Neural cell (in vitro differentiated cells): ENCODE measurements at regions not wholly inside any gene's neighbourhood (a gene's known extent, or its start where the extent isn't known, plus 50 kb on each side); places are given as distances from the start of the nearest gene placed in this dataset.

ENCODE experiments used
- H2AFZ ChIP-seq: fragments of 200-600, 300-800 bp; sonication (generic), shearing (Covaris generic); 2 replicates; pipeline ENCODE4 v1.6.0; 2014; ENCODE audit warnings: low read depth, mild to moderate bottlenecking, antibody characterized with exemption, low read length, moderate library complexity
- H3F3A ChIP-seq: fragments of 200-600 bp; shearing (Covaris generic); 2 replicates; pipeline ENCODE4 v1.6.1; 2016; ENCODE audit warnings: mild to moderate bottlenecking, moderate library complexity, mixed read lengths, antibody characterized with exemption, low read length; ENCODE audit not compliant: insufficient read depth, poor library complexity, severe bottlenecking
- H3K27ac ChIP-seq: fragments of 200-600, 300-800 bp; sonication (generic), shearing (Covaris generic); 2 replicates; pipeline ENCODE4 v1.5.1; 2014; ENCODE audit warnings: mild to moderate bottlenecking, low read length, moderate library complexity
- H3K27me3 ChIP-seq: fragments of 300-800, 200-600 bp; sonication (generic), shearing (Covaris generic); 2 replicates; pipeline ENCODE4 v1.6.0; 2014; ENCODE audit warnings: mild to moderate bottlenecking, low read depth, low read length, moderate library complexity; ENCODE audit not compliant: insufficient read depth
- H3K36me3 ChIP-seq: fragments of 300-800, 200-600 bp; sonication (generic), shearing (Covaris generic); 2 replicates; pipeline ENCODE4 v1.5.1; 2014; ENCODE audit warnings: mild to moderate bottlenecking, antibody characterized with exemption, low read length, moderate library complexity; ENCODE audit not compliant: insufficient read depth
- H3K4me2 ChIP-seq: fragments of 300-800, 200-600 bp; sonication (generic), shearing (Covaris generic); 2 replicates; pipeline ENCODE4 v1.6.0; 2014; ENCODE audit warnings: mild to moderate bottlenecking, low read length
- H3K4me3 ChIP-seq: fragments of 300-800, 200-600 bp; sonication (generic), shearing (Covaris generic); 2 replicates; pipeline ENCODE4 v1.5.1; 2014; ENCODE audit warnings: mild to moderate bottlenecking, low read length, moderate library complexity
- H3K79me2 ChIP-seq: fragments of 200-600 bp; shearing (Covaris generic); replicated peaks from 2 replicates; pipeline ENCODE4 v1.6.0; 2014; ENCODE audit warnings: mild to moderate bottlenecking, low read length, moderate library complexity; ENCODE audit not compliant: insufficient read depth
- H3K9ac ChIP-seq: fragments of 300-800, 200-600 bp; sonication (generic), shearing (Covaris generic); 2 replicates; pipeline ENCODE4 v1.6.1; 2016; ENCODE audit warnings: mild to moderate bottlenecking, low read length, mixed read lengths
- H3K9me2 ChIP-seq: fragments of 200-600 bp; shearing (Covaris generic); 2 replicates; pipeline ENCODE4 v1.6.1; 2016; ENCODE audit warnings: mild to moderate bottlenecking, low read length, mixed read lengths; ENCODE audit not compliant: insufficient read depth
- H3K9me3 ChIP-seq: fragments of 200-600, 300-800 bp; sonication (generic), shearing (Covaris generic); 2 replicates; pipeline ENCODE4 v1.6.1; 2016; ENCODE audit warnings: mild to moderate bottlenecking, mixed run types, low read length, moderate library complexity, mixed read lengths
- H4K20me1 ChIP-seq: fragments of 200-600 bp; shearing (Covaris generic); 2 replicates; pipeline ENCODE4 v1.6.1; 2016; ENCODE audit warnings: mild to moderate bottlenecking, mixed run types; ENCODE audit not compliant: insufficient read depth
- CTCF ChIP-seq: fragments of 450-650 bp; IDR thresholded peaks from 2 replicates; pipeline ENCODE4 v1.5.1; 2014; ENCODE audit warnings: antibody characterized with exemption, mild to moderate bottlenecking, moderate library complexity; ENCODE audit not compliant: poor library complexity, severe bottlenecking
- EP300 ChIP-seq: fragments of 450-650 bp; conservative IDR thresholded peaks from 2 replicates; pipeline ENCODE4 v1.6.1; 2014; ENCODE audit warnings: antibody characterized with exemption, mild to moderate bottlenecking, moderate library complexity; ENCODE audit not compliant: poor library complexity, severe bottlenecking
- EZH2 ChIP-seq: fragments of 200-600, 300-800 bp; shearing (Covaris generic), sonication (generic); IDR thresholded peaks from 2 replicates; pipeline ENCODE4 v1.6.1; 2014; ENCODE audit warnings: antibody characterized with exemption, low read length, borderline replicate concordance, mild to moderate bottlenecking; ENCODE audit not compliant: insufficient read depth, poor library complexity, severe bottlenecking
- MXI1 ChIP-seq: fragments of 450-650 bp; conservative IDR thresholded peaks from 2 replicates; pipeline ENCODE4 v1.6.1; 2014; ENCODE audit warnings: antibody characterized with exemption, mild to moderate bottlenecking; ENCODE audit not compliant: poor library complexity, severe bottlenecking
- POLR2AphosphoS5 ChIP-seq: IDR thresholded peaks from 2 replicates; pipeline ENCODE4 v1.6.1; 2012
- RAD21 ChIP-seq: fragments of 450-650 bp; conservative IDR thresholded peaks from 2 replicates; pipeline ENCODE4 v1.6.1; 2014; ENCODE audit warnings: antibody characterized with exemption, mild to moderate bottlenecking, moderate library complexity
- SMC3 ChIP-seq: fragments of 450-650 bp; conservative IDR thresholded peaks from 2 replicates; pipeline ENCODE4 v1.6.1; 2014; ENCODE audit warnings: antibody characterized with exemption, mild to moderate bottlenecking, moderate library complexity; ENCODE audit not compliant: poor library complexity
- TAF1 ChIP-seq: IDR thresholded peaks from 2 replicates; pipeline ENCODE4 v1.6.1; 2012; ENCODE audit warnings: low read depth
- TF ChIP-seq, protein P1 (sequence below): IDR thresholded peaks from 2 replicates; pipeline ENCODE4 v1.6.1; 2012; ENCODE audit warnings: borderline replicate concordance

GRCh38 chr5:4081466-4081865, 485.8 kb downstream of the IRX1 start:
- Histone ChIP-seq H3K36me3 (no peaks in the 10 kb centered on the region), H3K9ac (no peak overlapping the region), H3F3A (no peaks in the 10 kb centered on the region), H2AFZ (no peak overlapping the region), H3K4me2 (no peak overlapping the region), H4K20me1 (no peaks in the 10 kb centered on the region), H3K27me3 (no peaks in the 10 kb centered on the region), H3K9me3 (no peaks in the 10 kb centered on the region), H3K79me2 (no peaks in the 10 kb centered on the region), H3K9me2 (no peaks in the 10 kb centered on the region), H3K27ac (no peak overlapping the region), H3K4me3 (no peak overlapping the region)
- TF ChIP-seq MXI1 (no peak), SMC3 (no peak), TAF1 (no peak), EZH2 (no peak), CTCF (no peak), EP300 (no peak), RAD21 (no peak), POLR2AphosphoS5 (no peak)
- TF ChIP-seq, protein P1, sequence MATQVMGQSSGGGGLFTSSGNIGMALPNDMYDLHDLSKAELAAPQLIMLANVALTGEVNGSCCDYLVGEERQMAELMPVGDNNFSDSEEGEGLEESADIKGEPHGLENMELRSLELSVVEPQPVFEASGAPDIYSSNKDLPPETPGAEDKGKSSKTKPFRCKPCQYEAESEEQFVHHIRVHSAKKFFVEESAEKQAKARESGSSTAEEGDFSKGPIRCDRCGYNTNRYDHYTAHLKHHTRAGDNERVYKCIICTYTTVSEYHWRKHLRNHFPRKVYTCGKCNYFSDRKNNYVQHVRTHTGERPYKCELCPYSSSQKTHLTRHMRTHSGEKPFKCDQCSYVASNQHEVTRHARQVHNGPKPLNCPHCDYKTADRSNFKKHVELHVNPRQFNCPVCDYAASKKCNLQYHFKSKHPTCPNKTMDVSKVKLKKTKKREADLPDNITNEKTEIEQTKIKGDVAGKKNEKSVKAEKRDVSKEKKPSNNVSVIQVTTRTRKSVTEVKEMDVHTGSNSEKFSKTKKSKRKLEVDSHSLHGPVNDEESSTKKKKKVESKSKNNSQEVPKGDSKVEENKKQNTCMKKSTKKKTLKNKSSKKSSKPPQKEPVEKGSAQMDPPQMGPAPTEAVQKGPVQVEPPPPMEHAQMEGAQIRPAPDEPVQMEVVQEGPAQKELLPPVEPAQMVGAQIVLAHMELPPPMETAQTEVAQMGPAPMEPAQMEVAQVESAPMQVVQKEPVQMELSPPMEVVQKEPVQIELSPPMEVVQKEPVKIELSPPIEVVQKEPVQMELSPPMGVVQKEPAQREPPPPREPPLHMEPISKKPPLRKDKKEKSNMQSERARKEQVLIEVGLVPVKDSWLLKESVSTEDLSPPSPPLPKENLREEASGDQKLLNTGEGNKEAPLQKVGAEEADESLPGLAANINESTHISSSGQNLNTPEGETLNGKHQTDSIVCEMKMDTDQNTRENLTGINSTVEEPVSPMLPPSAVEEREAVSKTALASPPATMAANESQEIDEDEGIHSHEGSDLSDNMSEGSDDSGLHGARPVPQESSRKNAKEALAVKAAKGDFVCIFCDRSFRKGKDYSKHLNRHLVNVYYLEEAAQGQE, result no peak

DNA sequence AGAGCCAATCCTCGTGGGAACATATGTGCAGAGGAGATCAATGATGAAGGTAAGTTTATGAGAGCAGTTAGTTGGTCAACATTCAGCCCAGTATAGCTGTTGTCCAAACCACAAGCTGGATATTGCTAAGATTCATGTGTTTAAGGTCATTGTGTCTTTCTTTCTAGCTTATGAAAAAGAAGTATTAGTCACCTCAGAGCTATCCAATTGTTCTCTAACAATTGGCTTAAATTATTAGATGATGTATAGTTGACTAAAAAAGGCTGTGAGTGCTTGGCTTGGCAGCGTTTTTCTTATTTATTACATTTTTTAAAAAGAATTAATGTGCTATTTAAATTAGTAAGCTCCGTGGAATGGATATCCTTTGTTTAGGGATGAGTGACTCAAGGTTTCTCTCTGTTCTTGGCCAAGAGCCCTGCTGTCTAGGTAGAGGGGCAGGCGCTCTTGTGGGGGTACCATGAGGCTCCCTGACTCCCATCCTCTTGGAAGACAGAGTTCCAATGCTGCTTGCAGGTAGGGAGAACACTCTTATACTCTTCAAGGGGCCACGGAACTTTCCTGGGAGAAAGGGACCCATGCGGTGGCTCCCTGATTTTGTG, 487.4 kb downstream of the IRX1 start:
- no peak overlapping the region for H3K9ac ChIP-seq

More for the DNA sequence above, 487.4 kb downstream of the IRX1 start:
- Histone ChIP-seq H3K79me2 (no peaks in the 10 kb centered on the region), H2AFZ (no peak overlapping the region), H3K4me3 (no peak overlapping the region), H3K4me2 (no peak overlapping the region), H3K36me3 (no peaks in the 10 kb centered on the region), H3F3A (no peaks in the 10 kb centered on the region), H3K27ac (no peak overlapping the region), H3K9me3 (no peaks in the 10 kb centered on the region), H3K9me2 (no peaks in the 10 kb centered on the region), H3K27me3 (no peaks in the 10 kb centered on the region), H4K20me1 (no peaks in the 10 kb centered on the region)
- no peak for TF ChIP-seq TAF1
- no peak for TF ChIP-seq POLR2AphosphoS5
- TF ChIP-seq MXI1, result no peak
- TF ChIP-seq RAD21, result no peak
- no peak for TF ChIP-seq SMC3
- no peak for TF ChIP-seq CTCF
- no peak for TF ChIP-seq EP300
- no peak for TF ChIP-seq EZH2
- TF ChIP-seq, protein P1, result no peak
